Jurkat, Clone E6-1 (cell line): ENCODE measurements at regions not wholly inside any gene's neighbourhood (a gene's known extent, or its start where the extent isn't known, plus 50 kb on each side); places are given as distances from the start of the nearest gene placed in this dataset.

Source experiments
- DNase-seq: peaks from one replicate; pipeline ENCODE4 v3.0.0-alpha.2; 2011; ENCODE audit warnings: low read depth, low spot score
- H3K4me3 ChIP-seq: 2 replicates; pipeline ENCODE4 v1.5.1; 2011; ENCODE audit warnings: mild to moderate bottlenecking, low read length, control low read depth, moderate library complexity

- DNase-seq: no peak
- no peak overlapping the region for H3K4me3 ChIP-seq
These were observed 188.4 kb upstream of the COL1A2 start for GRCh38 chr7:94206295-94206694.

GRCh38 chr7:94212160-94212559 is 182.5 kb upstream of the COL1A2 start:
- H3K4me3 ChIP-seq: no peak overlapping the region
- DNase-seq: no peak

- no peak overlapping the region for H3K4me3 ChIP-seq
- no peak for DNase-seq
These were observed 177.7 kb upstream of the COL1A2 start for GRCh38 chr7:94216944-94217461.

DNA sequence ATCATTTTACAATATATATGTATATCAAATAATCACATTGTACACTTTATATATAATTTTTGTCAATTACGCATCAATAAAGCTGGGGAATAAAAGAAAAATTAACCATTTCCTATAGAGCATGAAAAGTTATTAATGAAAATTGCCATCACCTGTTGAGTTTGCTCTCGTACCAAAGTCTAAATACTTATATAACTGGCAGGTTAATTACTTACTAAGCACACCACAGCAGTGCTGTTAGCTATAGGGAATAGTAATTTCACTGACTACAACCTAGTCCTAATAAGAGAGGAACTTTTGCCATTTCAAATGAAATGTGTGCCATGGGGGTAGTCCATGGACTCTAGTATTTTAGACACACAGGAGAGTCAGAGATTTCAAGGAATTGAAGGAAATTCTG is 176.9 kb upstream of the COL1A2 start:
- no peak for DNase-seq
- no peak overlapping the region for H3K4me3 ChIP-seq

DNA sequence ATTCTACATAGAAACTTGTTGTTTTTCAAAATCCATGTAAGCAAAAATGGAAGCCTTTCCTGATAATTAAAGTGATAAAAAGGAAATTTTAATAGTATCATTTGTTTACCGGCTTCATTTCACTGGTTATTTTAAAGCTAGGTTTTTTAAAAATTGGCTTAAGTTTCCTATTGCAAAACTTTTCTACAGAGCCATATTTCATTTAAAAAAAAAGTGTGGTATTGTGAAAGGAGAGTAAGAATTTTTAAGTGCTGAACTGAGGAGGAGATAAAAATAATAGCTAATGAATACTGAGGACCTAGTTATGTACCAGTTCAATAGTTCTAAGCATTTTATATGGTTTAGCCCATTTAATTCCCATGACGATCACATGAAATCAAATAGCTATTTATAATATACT is 172.2 kb upstream of the COL1A2 start:
- no peak for DNase-seq
- H3K4me3 ChIP-seq: no peak overlapping the region

DNA sequence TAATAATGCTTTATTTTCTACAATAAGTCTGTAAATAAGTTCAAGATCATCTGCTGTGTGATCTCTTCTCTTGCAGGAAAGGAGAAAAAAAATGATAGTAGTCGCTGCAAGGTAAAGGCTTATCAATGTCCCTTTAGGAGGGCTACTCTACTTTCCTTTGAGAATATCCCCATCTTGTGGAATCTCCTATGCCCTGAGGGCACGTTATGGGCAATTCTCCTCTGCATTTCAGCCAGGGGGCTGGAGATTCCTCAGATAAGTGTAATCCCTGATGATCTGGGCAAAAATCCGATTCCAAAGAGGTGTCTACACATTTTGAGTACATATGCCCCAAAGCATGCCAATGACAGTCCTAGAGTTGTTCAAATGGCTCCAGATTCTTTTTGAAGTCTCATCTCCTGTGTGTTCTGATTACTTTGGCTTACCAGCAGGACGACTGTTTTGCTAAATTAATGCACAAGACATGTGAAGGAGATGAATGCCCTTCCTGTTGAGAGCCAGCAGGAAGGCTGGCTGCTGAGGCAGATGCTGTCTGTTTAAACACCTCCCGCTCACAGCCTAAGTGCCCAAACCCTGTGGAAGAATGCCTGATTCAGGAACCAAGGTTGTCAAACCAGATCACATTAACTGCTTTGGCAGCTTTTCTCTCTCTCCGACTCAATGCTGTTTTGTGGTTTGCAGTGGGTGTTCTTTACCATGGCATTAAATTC is 171.2 kb upstream of the COL1A2 start:
- no peak overlapping the region for H3K4me3 ChIP-seq
- DNase-seq: no peak

DNA sequence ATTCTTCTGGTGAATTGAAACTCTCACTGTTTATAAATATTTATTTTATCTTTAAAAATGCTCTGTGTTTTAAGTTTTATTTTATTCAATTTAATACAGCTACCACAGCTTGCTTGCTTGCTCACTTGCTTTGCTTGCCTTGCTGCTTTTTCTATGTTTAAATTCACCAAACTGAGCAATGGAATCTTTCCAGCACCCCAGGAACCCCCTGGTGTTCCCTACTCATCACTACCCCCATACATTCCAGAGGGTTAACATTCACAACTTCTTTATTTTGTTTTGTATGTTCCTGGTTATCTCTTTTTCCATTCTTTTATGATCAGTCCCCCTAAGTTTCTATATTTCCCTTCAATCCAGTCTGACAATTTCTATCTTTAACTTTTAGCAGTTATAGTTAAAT is 166.5 kb upstream of the COL1A2 start:
- no peak overlapping the region for H3K4me3 ChIP-seq

DNA sequence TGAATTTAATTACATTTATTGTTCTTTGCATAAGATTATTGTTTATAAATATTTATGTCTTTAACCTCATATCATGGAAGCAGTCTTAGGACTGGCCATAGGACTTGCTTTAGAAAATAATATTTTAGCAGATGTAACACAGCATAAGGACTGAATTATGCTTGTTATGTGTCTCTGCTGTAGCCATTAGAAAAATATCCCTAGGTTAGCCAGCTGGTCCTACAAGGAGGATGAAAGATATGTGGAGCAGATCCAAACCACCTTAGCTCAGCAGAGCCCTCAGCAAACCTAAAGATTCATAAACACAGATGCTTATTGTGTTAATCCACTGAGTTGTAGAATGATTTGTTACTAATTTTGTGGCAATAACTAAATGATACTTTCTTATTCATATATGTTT is 166.0 kb upstream of the COL1A2 start:
- no peak overlapping the region for H3K4me3 ChIP-seq
- no peak for DNase-seq

More for the DNA sequence above, 166.5 kb upstream of the COL1A2 start:
- DNase-seq: no peak

DNA sequence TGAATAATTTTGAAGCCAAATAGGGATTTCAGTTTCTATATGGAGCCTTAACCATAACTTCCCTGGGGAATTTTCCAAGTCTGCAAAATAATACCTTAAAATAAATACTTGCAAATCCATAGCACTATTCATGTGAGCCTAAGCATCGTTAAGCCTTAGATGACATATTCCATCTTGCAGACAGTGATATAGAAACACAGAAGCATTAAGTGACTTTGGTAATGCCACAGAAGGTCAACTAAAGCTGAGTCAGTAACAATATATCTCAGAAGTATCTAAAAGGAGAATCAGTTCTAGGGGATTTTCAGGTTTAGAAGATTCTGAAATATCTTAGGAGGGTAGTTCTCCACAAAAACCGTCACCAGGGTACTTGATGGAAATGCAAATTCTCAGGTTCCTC is 163.4 kb upstream of the COL1A2 start:
- H3K4me3 ChIP-seq: no peak overlapping the region

DNA sequence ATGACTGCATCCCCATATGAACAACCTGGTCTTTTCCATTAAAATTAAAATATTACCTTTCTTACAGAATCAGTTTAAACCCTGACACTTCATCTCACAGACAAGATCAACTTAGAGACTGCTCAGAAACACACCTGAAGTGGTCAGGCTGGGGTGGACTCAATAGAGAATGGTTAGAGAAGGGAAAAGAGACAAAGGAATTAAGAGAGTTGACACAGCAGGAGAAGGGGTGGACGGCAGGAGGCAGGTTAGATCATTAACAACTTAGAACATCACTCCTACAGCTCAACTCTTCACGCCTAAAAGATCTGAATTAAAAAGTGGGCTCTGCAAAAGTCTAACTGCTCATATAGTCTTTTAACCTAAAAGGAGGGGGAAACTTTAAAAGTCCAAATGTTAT is 157.7 kb upstream of the COL1A2 start:
- H3K4me3 ChIP-seq: no peak overlapping the region
- DNase-seq: no peak

More for the DNA sequence above, 163.4 kb upstream of the COL1A2 start:
- DNase-seq: no peak

DNA sequence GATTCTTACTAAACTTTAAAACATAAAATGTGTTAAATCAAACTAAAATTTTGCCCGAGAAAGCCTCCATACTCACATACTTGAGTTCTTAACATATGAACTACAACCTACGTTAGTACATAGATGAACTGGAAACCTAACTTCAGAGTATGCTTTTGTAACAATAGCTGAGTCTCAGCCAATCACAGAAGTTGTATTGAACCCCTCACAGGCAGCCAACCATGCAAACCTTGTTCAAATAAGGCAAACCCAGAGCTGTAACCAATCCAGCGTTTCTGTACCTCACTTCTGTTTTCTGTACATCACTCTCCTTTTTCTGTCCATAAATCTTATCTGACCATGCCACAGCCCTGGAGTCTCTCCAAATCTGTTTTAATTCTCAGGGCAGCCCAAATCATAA is 157.3 kb upstream of the COL1A2 start:
- no peak overlapping the region for H3K4me3 ChIP-seq
- DNase-seq: no peak

- no peak overlapping the region for H3K4me3 ChIP-seq
- DNase-seq: no peak
These were observed 154.9 kb upstream of the COL1A2 start for GRCh38 chr7:94239661-94240234.

GRCh38 chr7:94240902-94241301 is 153.8 kb upstream of the COL1A2 start:
- DNase-seq: no peak
- H3K4me3 ChIP-seq: no peak overlapping the region

- DNase-seq: no peak
- H3K4me3 ChIP-seq: no peak overlapping the region
These were observed 153.2 kb upstream of the COL1A2 start for GRCh38 chr7:94241402-94241925.

DNA sequence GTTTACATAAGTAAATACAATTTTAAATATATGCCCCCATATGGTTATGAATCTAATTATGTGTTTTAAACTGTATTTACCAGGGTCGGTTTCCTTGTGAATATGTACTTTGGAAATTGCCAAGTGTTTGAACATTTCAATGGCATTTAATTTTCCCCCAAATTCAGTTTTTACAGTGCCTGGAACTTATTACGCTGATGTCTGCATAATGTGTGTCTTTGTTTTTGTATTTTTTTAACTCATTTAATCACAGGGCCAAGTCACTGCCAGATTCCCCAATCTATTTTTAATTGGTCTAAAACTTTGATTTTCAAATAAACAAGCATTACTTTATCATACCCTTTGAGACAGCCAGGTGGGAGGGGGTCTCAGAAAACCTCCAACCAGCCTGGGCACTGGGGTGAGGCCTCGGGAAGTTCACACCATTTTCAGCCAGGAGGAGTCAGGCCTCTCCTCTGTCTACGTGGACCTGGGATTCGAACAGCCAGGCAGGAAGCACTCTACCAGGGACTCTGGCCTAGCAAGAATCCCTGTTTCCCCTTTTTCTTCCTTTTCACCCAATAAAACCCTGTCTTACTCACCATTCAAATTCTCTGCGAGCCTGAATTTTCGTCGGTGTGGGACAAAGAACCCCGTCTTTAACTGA is 151.5 kb upstream of the COL1A2 start:
- DNase-seq: no peak
- no peak overlapping the region for H3K4me3 ChIP-seq

DNA sequence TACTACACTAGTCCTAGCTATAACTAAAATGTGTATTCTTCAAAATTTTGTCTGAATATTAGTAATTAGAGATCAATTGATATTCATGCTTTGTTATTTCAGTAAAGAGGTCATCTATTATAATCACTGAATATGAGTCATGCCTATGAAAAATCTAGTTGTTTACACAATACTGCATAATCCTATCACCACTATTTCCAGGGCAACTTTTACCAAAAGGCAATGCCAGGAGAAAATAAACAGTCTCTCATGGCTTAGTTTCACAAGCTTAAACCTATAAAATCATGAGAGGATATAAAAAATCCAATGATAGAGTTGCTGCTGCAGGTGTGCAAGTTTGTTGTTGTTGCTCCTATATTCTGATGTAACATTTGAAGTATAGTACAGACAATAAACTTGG is 149.9 kb upstream of the COL1A2 start:
- no peak for DNase-seq
- no peak overlapping the region for H3K4me3 ChIP-seq

GRCh38 chr7:94245500-94245899 is 149.2 kb upstream of the COL1A2 start:
- no peak overlapping the region for H3K4me3 ChIP-seq
- DNase-seq: no peak

- no peak for DNase-seq
- no peak overlapping the region for H3K4me3 ChIP-seq
These were observed 146.7 kb upstream of the COL1A2 start for GRCh38 chr7:94247970-94248369.

DNA sequence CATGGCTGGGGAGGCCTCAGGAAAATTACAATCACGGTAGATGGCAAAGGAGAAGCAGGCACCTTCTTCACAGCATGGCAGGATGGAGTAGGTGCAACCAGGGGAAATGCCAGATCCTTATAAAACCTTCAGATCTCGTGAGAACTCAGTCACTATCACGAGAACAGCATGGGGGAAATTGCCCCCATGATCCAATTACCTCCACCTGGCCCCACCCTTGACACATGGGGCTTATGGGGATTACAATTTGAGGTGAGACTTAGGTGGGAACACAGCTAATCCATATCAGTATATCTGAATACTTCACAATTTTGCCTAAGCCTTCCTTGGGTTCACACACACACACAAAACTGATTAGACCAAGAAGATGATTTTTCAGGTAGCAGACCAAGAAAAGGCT is 145.1 kb upstream of the COL1A2 start:
- H3K4me3 ChIP-seq: no peak overlapping the region
- no peak for DNase-seq

- no peak for DNase-seq
These were observed 144.6 kb upstream of the COL1A2 start for GRCh38 chr7:94250124-94250523.

More at GRCh38 chr7:94250124-94250523, 144.6 kb upstream of the COL1A2 start:
- no peak overlapping the region for H3K4me3 ChIP-seq
